HepG2 (cell line): ENCODE measurements at regions not wholly inside any gene's neighbourhood (a gene's known extent, or its start where the extent isn't known, plus 50 kb on each side); places are given as distances from the start of the nearest gene placed in this dataset.
"Not testable (repeated sequence)": the region's sequence is repeated elsewhere in the genome, so short reads cannot be mapped to it uniquely, and the experiment has no call there.

Experiments
- CTCF ChIP-seq: sonication (generic); formaldehyde crosslinking; IDR thresholded peaks from 2 replicates; pipeline ENCODE4 v1.5.0; 2020; ENCODE audit warnings: mild to moderate bottlenecking, missing genetic modification reagents, moderate library complexity
- TF ChIP-seq, protein P1 (sequence below): sonication (generic); formaldehyde crosslinking; IDR thresholded peaks from 2 replicates; pipeline ENCODE4 v1.5.0; 2020; ENCODE audit warnings: missing genetic modification reagents
- TF ChIP-seq, protein P2 (sequence below): sonication (generic); formaldehyde crosslinking; IDR thresholded peaks from 2 replicates; pipeline ENCODE4 v1.5.1; 2020; ENCODE audit warnings: mild to moderate bottlenecking, missing genetic modification reagents
- TF ChIP-seq, protein P3 (sequence below): sonication (generic); formaldehyde crosslinking; IDR thresholded peaks from 2 replicates; pipeline ENCODE4 v1.8.0; 2022; ENCODE audit warnings: mild to moderate bottlenecking, missing genetic modification reagents, borderline replicate concordance

- TF ChIP-seq, protein P1, sequence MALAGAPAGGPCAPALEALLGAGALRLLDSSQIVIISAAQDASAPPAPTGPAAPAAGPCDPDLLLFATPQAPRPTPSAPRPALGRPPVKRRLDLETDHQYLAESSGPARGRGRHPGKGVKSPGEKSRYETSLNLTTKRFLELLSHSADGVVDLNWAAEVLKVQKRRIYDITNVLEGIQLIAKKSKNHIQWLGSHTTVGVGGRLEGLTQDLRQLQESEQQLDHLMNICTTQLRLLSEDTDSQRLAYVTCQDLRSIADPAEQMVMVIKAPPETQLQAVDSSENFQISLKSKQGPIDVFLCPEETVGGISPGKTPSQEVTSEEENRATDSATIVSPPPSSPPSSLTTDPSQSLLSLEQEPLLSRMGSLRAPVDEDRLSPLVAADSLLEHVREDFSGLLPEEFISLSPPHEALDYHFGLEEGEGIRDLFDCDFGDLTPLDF (CRISPR knock-in tag) = not testable (repeated sequence)
- TF ChIP-seq CTCF (CRISPR knock-in tag) = not testable (repeated sequence)
- TF ChIP-seq, protein P2, sequence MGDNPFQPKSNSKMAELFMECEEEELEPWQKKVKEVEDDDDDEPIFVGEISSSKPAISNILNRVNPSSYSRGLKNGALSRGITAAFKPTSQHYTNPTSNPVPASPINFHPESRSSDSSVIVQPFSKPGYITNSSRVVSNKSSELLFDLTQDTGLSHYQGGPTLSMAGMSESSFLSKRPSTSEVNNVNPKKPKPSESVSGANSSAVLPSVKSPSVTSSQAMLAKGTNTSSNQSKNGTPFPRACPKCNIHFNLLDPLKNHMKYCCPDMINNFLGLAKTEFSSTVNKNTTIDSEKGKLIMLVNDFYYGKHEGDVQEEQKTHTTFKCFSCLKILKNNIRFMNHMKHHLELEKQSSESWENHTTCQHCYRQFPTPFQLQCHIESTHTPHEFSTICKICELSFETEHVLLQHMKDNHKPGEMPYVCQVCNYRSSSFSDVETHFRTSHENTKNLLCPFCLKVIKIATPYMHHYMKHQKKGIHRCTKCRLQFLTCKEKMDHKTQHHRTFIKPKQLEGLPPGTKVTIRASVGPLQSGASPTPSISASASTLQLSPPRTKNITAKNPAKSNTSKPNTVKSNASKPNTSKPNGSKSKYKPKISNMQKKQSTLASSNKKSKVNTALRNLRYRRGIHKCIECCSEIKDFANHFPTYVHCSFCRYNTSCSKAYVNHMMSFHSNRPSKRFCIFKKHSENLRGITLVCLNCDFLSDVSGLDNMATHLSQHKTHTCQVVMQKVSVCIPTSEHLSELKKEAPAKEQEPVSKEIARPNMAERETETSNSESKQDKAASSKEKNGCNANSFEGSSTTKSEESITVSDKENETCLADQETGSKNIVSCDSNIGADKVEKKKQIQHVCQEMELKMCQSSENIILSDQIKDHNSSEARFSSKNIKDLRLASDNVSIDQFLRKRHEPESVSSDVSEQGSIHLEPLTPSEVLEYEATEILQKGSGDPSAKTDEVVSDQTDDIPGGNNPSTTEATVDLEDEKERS (CRISPR knock-in tag) = not testable (repeated sequence)
- TF ChIP-seq, protein P3, sequence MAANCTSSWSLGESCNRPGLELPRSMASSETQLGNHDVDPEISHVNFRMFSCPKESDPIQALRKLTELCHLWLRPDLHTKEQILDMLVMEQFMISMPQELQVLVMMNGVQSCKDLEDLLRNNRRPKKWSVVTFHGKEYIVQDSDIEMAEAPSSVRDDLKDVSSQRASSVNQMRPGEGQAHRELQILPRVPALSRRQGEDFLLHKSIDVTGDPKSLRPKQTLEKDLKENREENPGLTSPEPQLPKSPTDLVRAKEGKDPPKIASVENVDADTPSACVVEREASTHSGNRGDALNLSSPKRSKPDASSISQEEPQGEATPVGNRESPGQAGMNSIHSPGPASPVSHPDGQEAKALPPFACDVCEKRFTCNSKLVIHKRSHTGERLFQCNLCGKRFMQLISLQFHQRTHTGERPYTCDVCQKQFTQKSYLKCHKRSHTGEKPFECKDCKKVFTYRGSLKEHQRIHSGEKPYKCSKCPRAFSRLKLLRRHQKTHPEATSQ (CRISPR knock-in tag) = not testable (repeated sequence)
Observed at GRCh38 chr7:115789473-115789872, 241.1 kb downstream of the TFEC start.
